HG03571 (cell line): ENCODE measurements at regions not wholly inside any gene's neighbourhood (a gene's known extent, or its start where the extent isn't known, plus 50 kb on each side); places are given as distances from the start of the nearest gene placed in this dataset.

Source experiments
- ATAC-seq: cut with Tn5 transposase; IDR thresholded peaks from one replicate; pipeline ENCODE4 v1.9.1; 2021; ENCODE audit not compliant: unreplicated experiment

DNA sequence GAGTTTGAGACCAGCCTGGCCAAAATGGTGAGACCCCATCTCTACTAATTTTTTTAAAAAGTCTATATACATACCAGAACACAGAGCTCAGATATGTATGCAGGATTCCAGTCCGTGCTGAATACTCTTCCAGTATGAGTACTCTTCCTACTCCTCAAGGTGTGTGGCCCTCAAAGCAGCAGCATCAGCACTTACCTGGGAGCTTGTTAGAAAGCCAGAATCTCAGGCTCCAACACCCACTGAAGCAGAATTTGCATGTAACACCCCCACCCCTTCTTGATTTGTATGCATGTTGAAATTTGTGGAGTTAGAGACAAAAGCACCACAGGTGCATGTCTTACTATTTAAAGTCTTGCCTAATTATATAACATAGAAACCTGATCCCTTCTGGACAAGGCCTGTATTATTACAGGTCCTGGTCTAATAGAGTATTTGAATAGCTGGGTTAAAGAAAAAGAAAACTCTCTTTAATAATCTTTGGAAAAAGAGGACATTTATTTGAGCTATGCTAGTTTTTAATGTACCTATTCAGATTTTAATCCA is 50.3 kb upstream of the NFE2L2 start:
- ATAC-seq, result no peak

DNA sequence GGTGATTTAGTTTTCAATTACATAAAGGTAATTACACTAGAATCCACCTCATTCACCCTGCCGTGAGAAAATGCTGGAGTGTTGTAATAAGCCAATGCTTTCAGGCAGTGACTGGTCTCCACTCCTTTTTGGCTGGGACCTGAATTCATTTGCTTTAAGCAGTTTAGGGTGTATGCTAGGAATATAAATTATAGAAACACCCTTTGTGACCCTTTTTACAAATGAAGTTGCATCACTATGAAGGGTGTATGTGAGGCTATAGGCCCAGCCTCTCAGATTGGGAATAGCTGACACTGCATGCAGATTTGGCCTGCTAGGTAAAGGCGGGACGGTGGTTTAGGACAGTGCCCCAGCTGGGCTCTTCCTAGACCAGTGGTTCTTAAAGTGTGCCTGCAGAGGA is 50.8 kb upstream of the NFE2L2 start:
- ATAC-seq, result no peak

DNA sequence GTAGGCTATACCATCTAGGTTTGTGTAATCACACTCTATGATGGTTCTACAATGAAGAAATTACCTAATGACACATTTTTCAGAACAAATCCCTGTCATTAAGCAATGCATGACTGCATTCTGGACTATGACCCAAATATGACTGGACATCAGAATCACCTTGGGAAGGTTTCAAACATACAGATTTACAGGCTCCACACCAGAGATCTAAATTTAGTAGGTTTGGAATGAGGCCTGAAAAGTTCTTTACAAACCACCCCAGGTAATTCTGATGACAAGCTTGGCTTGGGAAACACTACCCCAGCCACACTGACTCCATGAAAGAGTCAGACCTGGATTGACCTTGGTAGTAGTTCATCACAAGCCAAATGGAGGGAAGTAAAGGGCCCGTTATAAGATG is 52.2 kb upstream of the NFE2L2 start:
- ATAC-seq, result no peak

DNA sequence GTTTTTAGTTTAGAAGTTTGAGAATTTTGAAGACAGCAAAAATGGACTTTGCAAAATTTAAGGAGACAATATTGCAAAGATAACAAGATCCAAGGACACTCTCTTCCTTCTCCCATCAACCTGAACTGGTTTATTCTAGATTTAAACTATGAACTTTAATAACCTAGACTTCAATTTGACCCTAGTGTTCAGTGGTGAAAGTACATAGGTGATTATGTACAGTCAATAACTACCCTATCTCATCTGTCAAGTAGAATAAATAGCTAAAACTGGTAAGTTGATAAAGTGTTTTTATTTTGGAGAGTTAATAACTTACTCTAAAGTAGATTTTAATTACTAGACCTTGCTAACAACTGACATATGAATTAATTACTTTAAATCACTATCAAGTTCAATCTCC is 52.9 kb upstream of the NFE2L2 start:
- no peak for ATAC-seq

DNA sequence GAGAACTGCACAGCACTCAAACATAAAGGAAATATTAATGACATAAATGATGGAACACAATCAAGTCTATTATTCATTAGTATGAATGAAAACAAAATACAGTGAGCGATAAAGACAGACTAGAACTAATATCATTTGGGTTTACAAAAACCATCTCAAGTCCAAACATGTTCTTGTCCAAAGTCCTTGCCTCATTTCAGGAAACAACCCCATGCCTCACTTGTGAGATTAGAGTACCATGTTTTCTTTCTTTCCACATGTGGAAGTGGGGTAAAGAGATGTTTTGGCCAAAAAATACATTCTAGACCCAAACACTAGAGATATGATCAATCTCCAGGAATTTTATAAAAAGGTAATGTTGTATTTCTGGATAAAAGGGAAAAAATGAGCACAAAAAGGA is 53.3 kb upstream of the NFE2L2 start:
- ATAC-seq, result no peak

DNA sequence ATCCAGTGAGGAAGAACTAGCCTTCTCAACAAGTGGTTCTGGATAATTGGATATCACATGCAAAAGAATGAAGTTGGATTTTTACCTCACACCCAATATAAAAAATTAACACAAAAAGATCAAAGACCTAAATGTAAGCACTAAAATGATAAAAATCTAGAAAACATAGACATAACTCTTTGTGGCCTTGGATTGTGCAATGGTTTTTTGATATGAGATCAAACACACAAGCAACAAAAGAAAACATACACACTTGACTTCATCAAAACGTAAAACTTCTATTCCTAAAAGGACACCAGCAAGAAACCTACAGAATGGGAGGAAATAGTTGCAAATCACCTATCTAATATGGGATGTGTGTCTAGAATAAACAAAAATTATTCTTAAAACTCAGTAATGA is 54.1 kb upstream of the NFE2L2 start:
- no peak for ATAC-seq

DNA sequence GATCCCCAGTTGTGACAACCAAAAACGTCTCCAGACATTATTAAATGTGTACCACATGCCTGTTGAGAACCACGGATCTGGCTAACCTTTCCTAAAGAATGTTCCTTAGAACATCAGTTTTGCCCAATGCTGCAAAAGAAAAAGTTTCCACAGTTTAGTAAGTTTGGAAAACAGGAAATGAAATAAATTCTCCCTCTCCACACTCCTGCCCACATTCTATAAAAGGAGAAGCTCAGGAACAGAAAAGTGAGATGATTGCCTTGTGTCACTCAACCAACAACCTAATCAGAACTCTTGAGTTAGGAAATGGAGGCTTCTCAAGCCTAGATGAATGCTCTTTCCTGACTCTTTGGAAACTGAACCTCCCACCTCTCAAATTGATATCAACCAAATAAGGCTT is 56.1 kb upstream of the NFE2L2 start:
- no peak for ATAC-seq

DNA sequence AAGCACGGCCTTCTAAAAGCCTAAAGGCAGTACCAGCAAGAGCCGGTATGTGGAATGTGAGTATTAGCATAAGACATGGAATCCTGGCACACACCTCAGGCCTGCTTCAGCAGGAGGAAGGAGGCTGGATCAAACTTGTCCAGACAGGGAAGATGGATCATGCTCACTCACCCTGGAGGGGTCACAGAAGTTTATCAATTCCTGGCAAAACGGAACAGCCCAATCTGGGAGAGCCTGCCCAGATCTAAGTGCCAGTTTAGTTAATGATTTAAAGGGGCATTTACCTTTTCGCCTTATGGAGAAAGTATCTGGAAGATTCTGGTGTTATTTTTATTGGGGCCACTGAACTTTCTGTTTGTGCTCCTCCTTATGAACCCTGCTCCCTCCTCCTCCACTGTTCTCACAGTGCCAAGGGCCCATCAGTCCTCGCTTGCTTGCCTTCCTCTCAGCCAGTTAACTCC is 58.3 kb upstream of the NFE2L2 start:
- ATAC-seq, result no peak

DNA sequence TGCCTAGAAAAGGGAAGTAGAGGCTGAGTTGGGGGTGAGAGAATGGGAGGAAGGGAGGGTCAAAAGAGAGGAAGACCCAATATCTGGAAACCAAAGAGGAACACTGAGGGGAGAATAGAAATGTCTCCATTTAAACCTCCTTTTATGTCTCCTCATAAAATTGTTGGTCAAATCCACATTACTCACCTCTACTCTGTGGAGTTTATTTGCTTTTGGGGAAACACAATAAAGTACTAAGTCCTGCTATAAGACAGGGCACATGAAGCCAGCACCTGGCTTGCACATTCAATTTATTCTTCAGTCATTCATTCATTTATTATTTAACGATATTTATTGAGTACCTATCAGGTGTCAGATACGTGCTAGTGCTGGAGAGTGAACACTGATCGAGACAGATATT is 60.3 kb upstream of the NFE2L2 start:
- no peak for ATAC-seq

DNA sequence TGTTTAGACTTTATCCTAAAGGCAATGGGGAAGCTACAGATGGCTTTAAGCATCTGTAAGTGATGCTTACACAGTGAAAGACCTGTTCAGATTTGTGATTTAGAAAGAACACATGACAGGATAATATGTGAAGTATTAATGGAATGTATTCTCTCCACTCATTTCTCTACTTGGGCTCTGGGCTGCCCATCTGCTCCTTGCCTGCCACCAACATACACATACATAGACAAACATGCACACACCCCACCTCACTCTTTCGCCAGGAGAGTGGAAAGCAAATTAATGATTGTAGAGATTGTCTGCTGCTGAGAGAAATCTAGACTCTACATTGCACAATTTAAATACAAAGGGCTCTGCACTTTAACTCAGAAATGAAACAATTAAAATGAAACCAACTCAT is 61.0 kb upstream of the NFE2L2 start:
- ATAC-seq, result peak; percentile 63

DNA sequence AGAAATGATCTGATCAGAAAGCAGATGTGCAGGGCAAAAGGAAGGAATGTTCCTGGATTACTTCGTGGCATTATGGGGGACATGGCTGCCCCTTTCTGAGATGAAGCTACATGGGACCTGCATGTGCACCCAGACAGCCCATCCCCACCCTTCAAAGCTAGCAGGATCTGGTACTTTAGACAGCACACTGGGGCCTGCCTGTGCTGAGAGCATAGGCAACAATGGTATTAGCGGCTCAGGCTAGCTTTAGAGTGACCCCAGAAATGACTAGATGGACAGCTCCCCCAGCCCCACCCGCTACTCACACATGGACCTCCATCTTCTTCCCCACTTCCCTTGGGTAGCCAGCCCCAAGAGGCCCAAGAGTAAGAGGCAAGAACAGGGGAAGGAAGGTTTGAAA is 61.5 kb upstream of the NFE2L2 start:
- peak; percentile 24 for ATAC-seq

DNA sequence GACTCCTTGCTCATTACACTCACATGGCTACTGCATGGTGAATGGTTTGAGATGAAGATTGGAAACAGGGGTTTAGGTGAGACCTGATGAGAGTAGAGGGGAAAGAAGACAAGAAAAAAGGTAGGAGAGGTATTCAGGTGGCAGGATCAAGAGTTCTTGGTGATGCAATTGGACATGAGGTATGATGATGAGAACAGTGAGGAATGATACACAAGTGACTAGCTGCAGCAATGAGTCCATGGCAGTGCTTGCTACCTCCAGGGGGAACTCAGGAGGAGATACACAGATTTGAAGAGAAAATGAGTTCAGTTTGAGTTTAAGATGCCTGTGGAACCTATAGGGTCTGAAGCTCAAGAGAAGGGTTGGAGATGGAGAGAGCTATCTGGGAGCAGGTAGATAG is 62.1 kb upstream of the NFE2L2 start:
- ATAC-seq, result no peak

DNA sequence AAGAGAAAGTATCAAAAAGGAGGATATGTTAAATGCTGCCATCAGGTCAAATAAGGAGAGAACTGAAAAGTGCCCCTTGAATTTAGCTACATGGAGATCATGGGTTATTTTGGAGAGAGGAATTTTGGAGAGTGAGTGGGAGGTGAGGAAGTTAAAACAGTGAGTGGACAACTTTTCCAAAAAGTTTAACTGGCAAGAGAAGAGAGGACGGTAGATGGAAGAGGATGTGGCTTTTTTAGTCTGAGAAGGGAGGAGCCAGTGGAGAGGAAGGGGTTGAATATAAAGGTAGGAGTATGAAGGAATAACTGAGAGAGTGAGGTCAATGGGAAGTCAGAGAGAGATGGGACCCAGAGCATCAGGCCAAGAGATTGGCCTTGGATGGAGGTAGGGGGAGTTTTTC is 62.5 kb upstream of the NFE2L2 start:
- no peak for ATAC-seq

DNA sequence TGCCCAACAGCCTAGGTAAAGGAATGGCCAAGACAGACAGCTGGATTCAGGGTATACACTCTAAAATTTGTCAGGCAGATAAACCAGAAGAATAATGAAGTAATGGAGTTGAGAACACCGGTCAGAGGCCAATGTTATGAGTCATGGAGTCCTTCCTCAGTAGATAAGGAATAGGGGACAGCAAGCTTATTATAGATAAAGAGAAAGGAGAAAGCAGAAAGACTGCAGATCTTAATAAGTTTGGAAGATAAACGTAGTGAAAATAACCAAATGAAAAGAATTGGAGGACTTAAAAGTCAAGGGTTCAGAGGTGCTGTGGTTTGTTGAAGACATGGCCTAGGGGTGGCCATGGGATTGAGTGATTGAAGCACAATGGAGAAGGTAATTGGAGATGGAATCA is 63.5 kb upstream of the NFE2L2 start:
- no peak for ATAC-seq

DNA sequence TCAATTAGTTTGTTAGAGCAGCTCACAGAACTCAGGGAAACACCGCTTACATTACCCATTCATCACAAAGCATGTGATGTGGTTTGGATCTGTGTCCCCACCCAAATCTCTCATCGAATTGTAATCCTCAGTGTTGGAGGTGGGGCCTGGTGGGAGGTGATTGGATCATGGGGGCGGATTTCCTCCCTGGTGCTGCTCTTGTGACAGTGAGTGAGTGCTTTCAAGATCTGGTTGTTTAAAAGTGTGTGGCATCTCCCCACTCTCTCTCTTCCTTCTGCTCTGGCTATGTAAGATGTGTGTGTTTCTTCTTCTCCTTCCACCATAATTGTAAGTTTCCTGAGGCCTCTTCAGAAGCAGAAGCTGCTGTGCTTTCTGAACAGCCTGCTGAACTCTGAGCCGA is 63.5 kb upstream of the AGPS start:
- no peak for ATAC-seq

DNA sequence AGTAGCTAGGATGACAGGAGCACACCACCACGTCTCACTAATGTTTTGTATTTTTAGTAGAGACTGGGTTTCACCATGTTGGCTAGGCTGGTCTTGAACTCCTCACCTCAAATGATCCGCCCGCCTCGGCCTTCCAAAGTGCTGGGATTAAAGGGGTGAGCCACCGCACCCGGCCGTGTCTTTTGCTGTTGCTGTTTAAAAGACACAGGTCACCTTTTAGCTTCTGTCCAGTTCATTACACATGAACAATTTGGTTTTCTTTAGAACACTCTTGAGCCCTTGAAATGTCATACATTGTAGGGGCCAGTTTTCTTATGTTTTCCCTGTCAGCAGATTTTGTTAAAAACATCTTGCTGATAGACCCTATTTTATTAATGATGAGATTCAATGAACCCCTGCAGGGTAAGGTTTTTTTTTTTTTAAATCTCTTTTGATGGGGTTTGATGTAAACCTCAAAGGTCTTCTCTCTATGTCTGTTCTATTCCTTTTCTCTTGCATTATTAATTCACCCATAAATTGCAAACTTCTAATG is 61.0 kb upstream of the AGPS start:
- no peak for ATAC-seq

DNA sequence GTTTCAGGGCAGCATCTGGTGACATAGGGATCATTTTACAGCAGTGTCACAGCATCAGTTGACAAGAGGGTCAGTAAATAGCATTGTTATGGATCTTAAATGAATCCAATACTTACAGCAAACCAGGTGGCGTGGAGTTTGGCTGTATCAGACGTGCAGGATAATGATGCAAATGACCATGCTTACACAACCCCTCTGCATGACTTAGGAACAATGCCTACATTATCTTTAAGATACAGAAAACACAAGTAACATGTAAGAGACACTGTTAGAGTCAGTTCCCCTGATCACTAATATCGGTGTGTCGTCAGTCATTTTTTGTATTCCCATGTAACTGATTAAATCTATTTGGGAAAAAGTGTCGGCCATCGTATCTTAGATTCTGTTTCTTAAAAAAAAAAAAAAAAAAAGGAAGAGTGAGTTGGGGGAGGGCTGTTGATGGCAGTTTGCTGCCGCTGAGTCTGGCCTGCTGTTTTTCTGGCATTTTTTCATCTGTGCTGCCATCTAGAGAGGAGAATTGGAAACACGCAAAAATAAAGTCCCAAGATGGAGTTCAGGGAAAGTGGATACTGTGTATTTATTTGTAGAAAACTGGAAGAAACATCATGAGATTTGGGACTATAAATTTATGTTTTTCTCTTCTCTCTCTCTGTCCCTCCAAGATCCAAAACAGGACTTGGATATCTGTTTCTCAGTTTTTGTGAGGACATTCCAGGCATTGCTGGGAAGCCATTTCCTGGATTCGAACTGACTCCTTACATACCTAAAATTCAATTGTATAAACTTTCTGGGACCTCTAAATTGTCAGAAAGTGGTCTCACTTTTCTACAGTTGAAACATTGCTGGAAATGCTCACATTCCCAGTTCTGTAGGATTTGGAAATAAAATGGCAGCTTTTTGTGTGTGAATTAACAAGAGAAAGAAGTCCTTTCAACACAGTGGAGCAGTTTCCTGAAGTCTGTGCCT is 60.3 kb upstream of the AGPS start:
- ATAC-seq, result peak; percentile 79

DNA sequence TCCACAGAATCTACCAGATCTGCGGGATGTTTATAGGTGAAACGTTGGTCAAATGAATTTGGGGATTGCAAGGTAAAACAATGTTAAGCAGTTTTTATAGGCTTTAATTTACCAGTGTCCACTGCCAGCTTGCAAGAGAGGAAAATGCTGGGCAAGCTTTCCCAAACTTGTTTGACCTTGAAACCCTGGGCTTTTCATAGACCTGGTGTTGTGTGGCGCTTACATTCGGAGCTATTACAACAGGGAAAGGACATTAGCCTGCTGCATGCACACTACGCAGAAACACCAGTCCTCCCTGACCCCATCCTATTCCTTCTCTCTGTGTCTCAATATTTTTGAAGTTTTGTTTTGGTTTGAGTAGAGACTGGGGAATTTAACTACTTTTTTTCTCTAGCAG is 59.6 kb upstream of the AGPS start:
- ATAC-seq, result no peak

DNA sequence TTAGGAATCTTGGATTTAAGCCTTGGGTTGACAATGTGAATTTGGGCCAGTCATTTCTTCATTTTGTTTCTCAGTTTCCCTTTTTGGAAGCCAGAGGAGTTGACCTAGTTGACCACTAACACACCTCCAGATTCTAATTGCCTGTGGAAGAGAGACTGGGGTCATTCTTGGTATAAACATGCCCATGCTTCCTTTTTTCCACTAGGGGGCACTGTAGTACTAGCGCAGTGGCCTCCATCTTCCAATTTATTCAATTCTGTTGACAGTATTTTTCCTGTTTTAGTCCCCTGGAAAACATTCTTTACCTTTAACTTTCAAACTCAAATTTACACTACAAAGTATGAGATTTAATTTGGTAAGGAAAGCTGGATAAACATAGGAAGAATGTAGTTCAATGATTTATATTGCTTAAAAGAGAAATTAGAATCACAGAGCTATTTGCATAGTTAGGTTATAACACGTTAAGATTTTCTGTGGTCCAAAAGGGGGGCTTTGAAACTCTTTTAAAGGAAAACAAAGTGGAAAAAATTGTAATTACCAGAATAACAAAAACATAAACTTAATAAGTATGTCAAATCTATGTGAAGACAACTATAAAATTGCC is 57.5 kb upstream of the AGPS start:
- ATAC-seq, result peak; percentile 57

DNA sequence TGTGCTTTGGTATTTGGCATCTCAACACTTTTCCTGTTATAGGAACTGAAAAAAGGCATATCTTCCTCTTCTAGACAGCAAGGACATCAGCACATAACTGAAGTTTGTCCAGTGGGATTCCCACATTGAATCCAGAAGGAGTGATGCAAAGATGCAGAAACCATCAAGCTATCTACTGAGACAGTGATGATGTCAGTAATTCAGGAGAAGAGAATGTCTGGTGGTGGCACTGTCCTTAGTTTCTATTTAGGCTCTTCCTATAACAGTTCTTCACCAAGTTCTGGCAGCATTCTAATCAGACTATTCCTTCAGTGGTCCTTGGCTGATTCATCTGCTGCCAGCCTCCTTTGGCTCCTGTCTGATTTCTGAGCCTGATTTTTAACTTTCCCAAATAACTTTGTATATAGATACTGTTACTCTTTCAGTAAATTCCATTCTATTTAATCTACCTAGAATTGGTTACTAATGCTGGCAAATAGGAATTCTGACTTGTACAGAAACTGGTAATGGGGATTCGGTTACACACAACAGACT is 56.6 kb upstream of the AGPS start:
- no peak for ATAC-seq

DNA sequence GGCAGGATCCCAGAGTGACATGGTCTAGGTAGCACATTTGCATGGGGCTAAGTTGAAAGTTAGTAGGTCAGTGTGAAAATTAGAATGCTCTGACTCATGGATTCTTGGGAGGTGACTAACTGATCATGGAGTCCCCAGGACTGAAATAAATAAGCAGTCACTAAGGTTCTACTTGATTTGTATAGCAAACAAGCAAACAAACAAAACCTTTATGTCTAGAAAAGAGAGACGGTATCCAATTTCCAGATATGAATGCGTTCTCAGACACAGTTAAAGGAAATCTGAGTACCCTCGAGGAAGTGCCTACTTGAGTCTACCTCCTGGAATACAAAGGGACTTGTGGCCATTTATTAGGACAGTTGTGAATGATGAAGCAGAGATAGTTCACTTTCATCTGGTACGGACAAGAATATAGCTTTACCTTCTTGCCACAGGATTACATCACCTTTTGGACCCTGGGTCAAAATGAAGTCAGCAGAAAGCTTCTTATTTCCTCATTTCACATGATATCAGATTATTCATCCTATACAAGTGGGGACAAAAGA is 54.3 kb upstream of the AGPS start:
- no peak for ATAC-seq
